ENCODE measurements at regions not wholly inside any gene's neighbourhood (a gene's known extent, or its start where the extent isn't known, plus 50 kb on each side); places are given as distances from the start of the nearest gene placed in this dataset.

DNA sequence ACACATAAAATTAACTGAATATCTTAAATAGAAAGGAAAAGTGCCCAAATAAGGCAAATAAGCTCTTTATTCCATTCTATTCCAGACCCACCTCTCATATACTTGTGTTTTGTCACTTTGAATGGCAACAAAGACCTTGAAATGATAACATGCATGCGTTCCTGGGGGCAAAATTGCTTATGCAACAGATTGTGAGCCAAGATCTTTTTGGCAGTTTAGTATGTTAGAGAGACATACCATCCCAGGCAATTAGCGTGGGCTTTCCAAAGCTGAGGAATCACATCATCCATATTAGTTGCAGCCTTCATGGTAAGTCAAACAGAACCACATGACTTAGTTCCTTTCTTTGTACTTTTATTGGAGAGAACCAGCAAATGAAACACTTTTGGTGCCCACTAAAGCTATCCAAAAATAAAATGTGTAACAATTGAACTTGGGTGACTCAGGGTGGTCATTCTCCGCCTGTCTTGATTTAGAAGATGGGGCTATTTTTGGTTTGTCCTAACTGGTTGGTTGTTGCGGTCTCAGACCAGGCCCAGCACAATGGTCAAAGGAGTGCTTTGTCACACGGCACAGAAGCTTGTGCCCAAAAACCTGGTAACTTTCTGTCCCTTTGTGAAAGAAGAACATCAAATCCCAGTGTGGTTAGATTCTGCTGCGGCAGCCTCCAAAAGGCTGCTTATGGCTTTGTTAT lies 68.7 kb upstream of the ATF3 start:
- Mint-ChIP-seq H3K4me1 (no peaks in the 10 kb centered on the region), H3K4me3 (no peak overlapping the region), H3K27ac (no peak overlapping the region), H3K36me3 (no peaks in the 10 kb centered on the region), H3K9me3 (no peaks in the 10 kb centered on the region)
- no peak for ATAC-seq
- DNase-seq (ENCODE audit: low spot score in 2 of 2), result no peak

DNA sequence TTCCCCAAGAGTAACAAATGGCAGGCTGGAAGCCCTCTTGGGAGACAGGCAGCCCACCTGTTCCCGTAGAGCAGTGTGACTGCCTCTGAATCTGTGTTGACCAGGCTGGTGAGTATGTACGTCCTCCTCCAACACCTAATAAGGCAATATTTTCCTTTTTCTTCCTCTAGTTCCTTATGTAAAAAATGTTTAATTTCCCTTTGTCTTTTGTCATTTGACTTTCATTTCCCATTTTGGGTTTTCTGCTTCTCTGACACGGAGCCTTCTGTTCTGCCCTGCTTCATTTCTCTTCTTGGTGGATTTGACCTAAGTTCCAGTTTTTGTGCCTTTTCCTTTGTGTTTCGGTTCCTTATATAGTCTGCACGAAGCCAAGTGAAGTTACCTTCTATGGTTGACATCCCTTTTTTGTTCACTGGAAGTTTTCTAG lies 65.8 kb upstream of the ATF3 start:
- ATAC-seq (no peak), DNase-seq (ENCODE audit: low spot score in 2 of 2) (no peak)
- H3K9me3 Mint-ChIP-seq, result no peaks in the 10 kb centered on the region
- H3K4me3 Mint-ChIP-seq, result no peak overlapping the region
- no peak overlapping the region for H3K27ac Mint-ChIP-seq
- no peaks in the 10 kb centered on the region for H3K36me3 Mint-ChIP-seq
- no peaks in the 10 kb centered on the region for H3K4me1 Mint-ChIP-seq

DNA sequence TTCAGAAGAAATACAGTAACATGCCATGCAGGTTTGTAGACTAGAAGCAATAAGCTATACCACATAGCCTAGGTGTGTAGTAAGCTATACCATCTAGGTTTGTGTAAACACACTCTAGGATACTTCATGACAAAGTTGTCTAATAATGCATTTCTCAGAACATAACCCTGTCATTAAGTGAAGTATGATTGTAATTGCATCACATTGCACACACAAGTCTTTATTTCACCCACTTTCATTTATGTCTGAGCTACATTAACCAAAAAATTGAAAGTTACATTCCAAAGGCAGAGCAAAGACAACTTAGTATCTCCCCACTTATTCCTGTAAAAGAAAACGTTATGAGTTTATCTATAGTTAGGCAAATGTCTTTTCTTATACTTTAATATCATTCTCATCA lies 64.5 kb upstream of the ATF3 start:
- Mint-ChIP-seq H3K27ac (no peak overlapping the region), H3K4me3 (no peak overlapping the region), H3K4me1 (no peaks in the 10 kb centered on the region), H3K9me3 (no peaks in the 10 kb centered on the region), H3K36me3 (no peaks in the 10 kb centered on the region)
- ATAC-seq (no peak), DNase-seq (ENCODE audit: low spot score in 2 of 2) (no peak)

DNA sequence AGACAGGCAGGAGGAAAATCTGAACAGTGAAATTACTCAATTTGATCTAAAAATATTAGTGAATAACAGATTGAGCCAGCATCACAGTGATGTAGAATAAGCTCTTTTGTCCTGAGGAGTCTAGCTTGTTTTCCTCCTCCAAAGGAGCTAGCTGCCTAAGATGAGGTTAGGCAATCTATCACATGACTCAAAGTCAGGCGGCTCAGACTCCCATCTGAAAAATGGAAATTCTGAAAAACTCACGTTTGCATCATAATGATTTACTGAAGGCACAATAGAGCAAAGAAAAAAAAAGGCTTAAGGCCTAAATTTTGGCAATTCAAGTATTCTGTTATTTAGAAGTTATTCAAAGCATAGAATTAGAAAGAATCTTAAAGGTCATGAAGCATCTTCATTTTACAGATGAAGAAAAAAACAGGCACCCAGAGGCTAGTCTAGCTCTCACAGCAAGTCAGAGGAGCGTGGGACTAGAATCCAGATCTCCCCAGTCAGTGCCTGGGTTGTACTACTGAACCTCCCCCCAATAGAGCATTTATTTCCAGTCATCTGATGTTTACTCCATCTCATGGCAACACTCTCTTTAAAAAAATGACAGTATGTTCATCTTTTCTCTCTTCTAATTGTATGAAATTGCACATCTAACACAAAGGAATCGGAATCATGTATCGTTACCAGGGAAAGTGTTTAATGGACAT lies 62.5 kb upstream of the ATF3 start:
- no peaks in the 10 kb centered on the region for H3K4me1 Mint-ChIP-seq
- ATAC-seq, result no peak
- no peak for DNase-seq (ENCODE audit: low spot score in 2 of 2)
- H3K27ac Mint-ChIP-seq, result no peak overlapping the region
- no peaks in the 10 kb centered on the region for H3K36me3 Mint-ChIP-seq
- no peak overlapping the region for H3K4me3 Mint-ChIP-seq
- no peaks in the 10 kb centered on the region for H3K9me3 Mint-ChIP-seq

DNA sequence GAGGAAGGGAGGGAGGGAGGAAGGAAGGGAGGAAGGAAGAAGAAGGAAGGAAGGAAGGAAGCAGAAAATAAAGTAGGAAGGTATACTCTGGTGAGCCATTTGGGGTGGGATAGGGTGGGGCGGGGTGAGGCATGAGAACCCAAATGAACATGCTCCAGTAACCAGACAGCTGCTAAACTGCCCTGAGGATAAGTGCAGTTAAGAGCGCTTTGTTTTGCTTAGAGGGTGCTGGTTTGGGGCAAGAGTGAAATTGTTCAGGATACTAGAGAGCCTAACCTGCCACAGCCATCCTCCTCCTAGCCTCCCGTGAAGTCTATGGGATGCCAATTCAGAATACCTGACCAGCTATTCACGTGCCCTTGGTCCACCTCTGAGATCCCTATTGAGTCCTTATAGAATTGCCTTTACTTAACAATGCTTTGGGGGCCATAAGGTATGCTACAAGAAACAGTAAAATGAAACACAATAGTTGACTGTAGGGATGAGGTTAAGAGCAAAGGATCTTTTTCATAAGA lies 59.0 kb upstream of the ATF3 start:
- H3K4me1 Mint-ChIP-seq, result no peaks in the 10 kb centered on the region
- ATAC-seq (no peak), DNase-seq (ENCODE audit: low spot score in 2 of 2) (no peak)
- no peaks in the 10 kb centered on the region for H3K9me3 Mint-ChIP-seq
- no peak overlapping the region for H3K27ac Mint-ChIP-seq
- no peaks in the 10 kb centered on the region for H3K36me3 Mint-ChIP-seq
- H3K4me3 Mint-ChIP-seq, result no peak overlapping the region

DNA sequence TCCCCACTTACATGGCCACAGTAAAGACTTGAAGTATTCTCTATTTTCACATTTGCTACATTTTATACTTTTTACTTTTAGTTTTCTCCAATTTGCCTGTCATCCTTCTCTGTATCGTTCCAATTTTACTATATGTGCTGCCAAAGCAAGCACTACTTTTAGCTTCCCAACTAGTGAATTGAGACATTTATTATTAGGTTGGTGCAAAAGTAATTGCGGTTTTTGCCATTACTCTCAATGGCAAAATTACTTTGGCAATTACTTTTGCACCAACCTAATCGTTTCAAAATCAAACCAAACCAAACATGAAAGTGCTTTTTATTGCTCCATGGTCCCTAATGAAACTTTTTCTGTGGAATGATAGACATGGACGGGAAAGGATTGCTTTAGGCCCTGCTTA lies 56.6 kb upstream of the ATF3 start:
- DNase-seq (ENCODE audit: low spot score in 2 of 2) (no peak), ATAC-seq (no peak)
- H3K36me3 Mint-ChIP-seq, result no peaks in the 10 kb centered on the region
- H3K4me1 Mint-ChIP-seq, result no peaks in the 10 kb centered on the region
- no peak overlapping the region for H3K4me3 Mint-ChIP-seq
- no peaks in the 10 kb centered on the region for H3K9me3 Mint-ChIP-seq
- no peak overlapping the region for H3K27ac Mint-ChIP-seq

DNA sequence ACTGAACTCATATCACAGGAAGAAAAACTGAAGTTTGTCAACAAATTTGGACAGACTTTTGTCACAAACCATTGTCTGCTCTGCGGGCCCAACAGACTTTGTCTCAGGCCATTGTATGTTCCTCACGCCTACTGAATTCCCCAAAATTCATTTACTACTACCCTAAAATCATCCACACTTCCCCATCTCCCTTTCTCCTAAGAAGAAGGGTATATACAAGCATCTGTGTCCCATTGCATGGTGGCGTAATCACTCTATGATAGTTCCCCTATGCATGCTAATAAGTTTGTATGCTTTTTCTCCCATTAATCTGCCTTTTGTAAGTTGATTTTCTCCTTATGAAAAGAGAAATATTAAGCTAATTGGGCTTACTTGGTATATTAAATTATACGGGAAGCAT lies 54.9 kb upstream of the ATF3 start:
- DNase-seq (ENCODE audit: low spot score in 2 of 2) (no peak), ATAC-seq (no peak)
- Mint-ChIP-seq H3K9me3 (no peaks in the 10 kb centered on the region), H3K4me3 (no peak overlapping the region), H3K27ac (no peak overlapping the region), H3K4me1 (peaks cover 5% of the 10 kb centered on the region), H3K36me3 (no peaks in the 10 kb centered on the region)

DNA sequence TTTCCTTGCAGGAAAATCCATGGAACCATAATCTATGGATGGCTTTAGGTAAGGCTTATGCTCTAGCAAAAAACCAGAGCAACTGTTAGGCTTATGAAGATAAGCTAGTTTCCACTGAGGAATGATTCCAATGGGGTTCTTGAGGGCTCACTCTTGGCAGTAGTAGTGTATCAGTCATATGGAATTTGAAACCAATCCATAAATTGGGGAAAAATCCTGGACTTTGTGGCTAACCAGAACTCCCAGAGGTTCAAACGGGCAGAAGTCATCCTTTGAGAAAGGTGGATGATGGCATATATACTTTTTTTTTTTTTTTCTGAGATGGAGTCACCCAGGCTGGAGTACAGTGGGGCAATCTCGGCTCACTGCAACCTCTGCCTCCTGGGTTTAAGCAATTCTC lies 54.2 kb upstream of the ATF3 start:
- DNase-seq (ENCODE audit: low spot score in 2 of 2), result no peak
- Mint-ChIP-seq H3K27ac (no peak overlapping the region), H3K36me3 (no peaks in the 10 kb centered on the region)

DNA sequence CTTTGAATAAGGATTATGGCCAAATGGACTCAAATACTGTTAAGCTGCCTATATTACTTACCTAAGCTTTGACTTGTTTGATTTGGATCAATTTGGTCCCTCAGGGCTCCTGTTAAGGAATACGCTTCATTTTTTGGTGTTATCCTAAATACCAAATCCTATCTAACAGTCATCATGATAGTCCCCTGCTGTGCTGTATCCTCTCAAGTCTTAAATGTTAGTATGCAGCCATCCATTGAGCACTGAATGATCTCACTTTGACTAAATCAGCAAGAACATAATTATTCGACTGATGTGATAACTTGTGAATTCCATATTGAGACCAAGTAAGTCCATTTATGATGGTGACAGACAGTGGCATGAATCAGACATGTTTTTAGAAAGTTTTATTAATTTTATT lies 53.1 kb upstream of the ATF3 start:
- Mint-ChIP-seq H3K4me1 (peaks cover 11% of the 10 kb centered on the region), H3K36me3 (no peaks in the 10 kb centered on the region), H3K27ac (no peak overlapping the region), H3K4me3 (no peak overlapping the region), H3K9me3 (no peaks in the 10 kb centered on the region)
- no peak for ATAC-seq
- DNase-seq (ENCODE audit: low spot score in 2 of 2), result no peak

More for the DNA sequence above, 54.2 kb upstream of the ATF3 start:
- Mint-ChIP-seq H3K4me3 (no peak overlapping the region), H3K4me1 (peaks cover 11% of the 10 kb centered on the region), H3K9me3 (no peaks in the 10 kb centered on the region)
- ATAC-seq, result no peak

DNA sequence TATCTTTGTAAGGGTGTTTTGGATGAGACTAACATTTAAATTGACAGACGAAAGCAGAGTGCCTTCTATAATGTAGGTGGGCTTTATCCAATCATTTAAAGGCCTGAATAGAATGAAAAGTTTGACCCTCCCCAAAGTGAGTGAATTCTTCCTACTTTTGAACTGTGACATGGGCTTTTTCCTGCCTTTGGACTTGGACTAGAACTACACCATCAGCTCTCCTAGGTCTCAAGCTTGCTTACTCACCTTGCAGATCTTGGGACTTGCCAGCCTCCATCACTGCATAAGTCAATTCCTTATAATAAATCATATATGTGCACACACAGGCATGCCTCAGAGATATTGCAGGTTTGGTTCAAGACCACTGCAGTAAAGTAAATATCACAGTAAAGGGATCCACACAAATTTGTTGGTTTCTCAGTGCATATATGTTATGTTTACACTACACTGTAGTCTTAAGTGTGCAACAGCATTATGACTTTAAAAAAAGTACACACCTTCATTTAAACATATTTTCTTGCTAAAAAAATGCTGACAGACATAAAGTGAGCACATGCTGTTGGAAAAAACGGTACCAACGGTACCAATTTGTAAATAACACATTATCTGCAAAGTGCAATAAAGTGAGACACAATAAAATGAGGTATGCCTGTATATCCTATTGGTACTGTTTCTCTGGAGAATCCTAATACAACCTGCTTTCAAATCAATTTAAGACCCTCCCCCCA lies 51.6 kb upstream of the ATF3 start:
- Mint-ChIP-seq H3K9me3 (no peaks in the 10 kb centered on the region), H3K27ac (no peak overlapping the region), H3K4me3 (no peak overlapping the region), H3K4me1 (peaks cover 11% of the 10 kb centered on the region), H3K36me3 (no peaks in the 10 kb centered on the region)
- no peak for DNase-seq (ENCODE audit: low spot score in 2 of 2)
- no peak for ATAC-seq

DNA sequence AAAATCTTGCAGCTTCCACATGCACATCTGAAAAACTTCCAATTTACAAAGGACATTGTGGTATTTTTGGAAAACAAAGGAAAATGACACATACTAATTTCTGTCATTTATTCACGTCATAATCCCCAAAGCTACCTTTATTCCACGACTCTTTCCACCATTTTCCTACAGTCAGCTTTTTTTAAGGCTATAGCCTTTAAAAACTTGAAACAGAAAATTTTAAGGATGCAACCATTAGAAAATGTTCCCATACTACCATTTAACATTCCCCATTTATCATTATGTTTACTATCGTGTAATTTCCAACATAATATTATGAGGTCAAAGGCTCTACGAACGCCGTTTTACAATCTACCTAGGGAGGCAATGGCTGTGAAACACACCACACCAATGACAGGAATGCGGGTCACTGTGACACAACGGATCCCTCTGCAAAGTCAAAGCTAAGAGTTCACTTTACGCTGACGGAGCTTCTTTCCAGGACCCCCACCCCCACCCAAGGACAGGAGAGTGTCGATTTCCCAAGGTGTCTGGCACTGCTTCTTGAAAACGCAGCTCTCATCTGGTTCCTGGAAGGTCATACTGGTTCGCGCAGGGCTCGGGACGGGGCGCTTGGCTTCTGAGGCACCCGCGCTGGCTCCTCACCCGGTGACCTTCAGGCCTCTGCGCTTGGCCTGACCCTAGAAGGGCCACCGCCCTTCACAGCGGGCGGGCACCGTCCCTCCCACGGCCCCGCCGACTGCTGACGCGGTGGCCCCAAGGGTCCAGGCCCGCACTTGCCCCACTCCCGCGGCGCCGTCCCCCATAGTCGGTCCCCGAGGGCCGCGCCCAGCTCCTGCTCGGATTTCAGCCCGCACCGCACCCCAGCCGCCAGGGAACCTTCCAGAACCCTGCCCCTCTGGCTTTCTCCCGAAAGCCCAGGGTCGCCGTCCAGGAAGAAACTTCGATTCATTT lies 50.5 kb upstream of the ATF3 start:
- DNase-seq (ENCODE audit: low spot score in 2 of 2) (no peak), ATAC-seq (peak; percentile 61)
- H3K27ac Mint-ChIP-seq, result peak overlapping the region; percentile 94
- H3K4me3 Mint-ChIP-seq, result peak overlapping the region; percentile 69
- H3K36me3 Mint-ChIP-seq, result no peaks in the 10 kb centered on the region
- no peaks in the 10 kb centered on the region for H3K9me3 Mint-ChIP-seq
- peaks cover 11% of the 10 kb centered on the region for H3K4me1 Mint-ChIP-seq

DNA sequence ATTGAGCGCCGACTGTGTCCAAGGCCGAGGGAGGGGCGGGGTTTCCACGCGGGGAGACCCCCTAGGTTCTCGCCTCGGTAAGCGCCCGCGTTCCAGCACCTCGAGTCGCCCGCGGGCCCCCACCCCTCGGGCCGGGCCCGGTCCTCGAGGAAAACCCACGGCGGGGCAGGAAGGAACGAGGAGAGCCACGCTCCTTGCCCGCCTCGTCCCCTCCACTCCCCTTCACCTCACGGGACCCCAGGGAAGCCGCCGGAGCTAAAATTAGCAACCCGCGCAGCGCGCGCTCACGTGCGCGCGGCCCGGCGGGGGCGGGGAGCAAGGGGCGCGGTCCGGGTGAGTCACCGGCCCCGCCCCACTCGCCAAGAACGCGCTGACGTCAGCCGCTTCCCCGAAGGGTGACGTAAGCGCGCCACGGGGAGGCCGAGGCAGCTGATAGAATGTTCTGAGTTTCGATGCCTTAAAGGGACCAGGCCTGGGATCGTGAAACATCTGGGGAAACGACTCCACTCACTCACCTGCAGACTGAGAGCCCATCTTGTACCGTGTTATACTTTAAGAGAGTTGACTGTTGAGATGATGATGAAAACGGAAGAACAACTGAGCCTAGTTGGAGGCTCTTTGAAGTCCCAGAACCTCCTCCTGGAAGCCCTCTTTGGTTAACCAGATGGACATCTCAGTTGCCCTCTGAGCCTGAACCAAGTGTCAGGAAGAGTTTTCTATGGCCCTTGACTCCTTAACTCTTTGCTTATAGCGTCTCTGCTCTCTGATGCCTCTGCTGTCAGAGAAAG lies 49.7 kb upstream of the ATF3 start:
- Mint-ChIP-seq H3K4me1 (peaks cover 11% of the 10 kb centered on the region), H3K4me3 (peak overlapping the region; percentile 69), H3K36me3 (no peaks in the 10 kb centered on the region), H3K9me3 (no peaks in the 10 kb centered on the region), H3K27ac (peak overlapping the region; percentile 94)
- ATAC-seq (peak; percentile 93), DNase-seq (ENCODE audit: low spot score in 2 of 2) (peak; percentile 81 to 92)

All from stimulated activated effector memory CD8-positive, alpha-beta T cell treated with anti-CD3 and anti-CD28 coated beads, Interleukin-12 subunit alpha, Interleukin-12 subunit beta, amount 100 ng/mL, for 72 hours (primary cell).